ENCODE measurements at regions not wholly inside any gene's neighbourhood (a gene's known extent, or its start where the extent isn't known, plus 50 kb on each side); places are given as distances from the start of the nearest gene placed in this dataset.

GRCh38 chr6:154916857-154917256, 78.3 kb upstream of the TIAM2 start:
- TF ChIP-seq EP300 (IDR thresholded peaks at IDR 0.05), result no peak
- no peak for TF ChIP-seq CTCF (IDR thresholded peaks at IDR 0.05)
- TF ChIP-seq POLR2A (IDR thresholded peaks at IDR 0.05), result no peak
- TF ChIP-seq POLR2AphosphoS5 (IDR thresholded peaks at IDR 0.05), result no peak

Data from suprapubic skin (tissue), 4 donors.